OCI-LY7 (cell line): ENCODE measurements at regions not wholly inside any gene's neighbourhood (a gene's known extent, or its start where the extent isn't known, plus 50 kb on each side); places are given as distances from the start of the nearest gene placed in this dataset.

Experiments
- CTCF ChIP-seq: fragments of 200-600 bp; sonication (generic); conservative IDR thresholded peaks from 2 replicates; pipeline ENCODE4 v1.5.1; 2014; ENCODE audit warnings: mild to moderate bottlenecking, antibody characterized with exemption, low read length, moderate library complexity, mixed read lengths
- EZH2phosphoT487 ChIP-seq: fragments of 200-600 bp; sonication (generic); IDR thresholded peaks from 2 replicates; pipeline ENCODE4 v1.6.1; 2018; ENCODE audit warnings: low read depth, borderline replicate concordance, mild to moderate bottlenecking, mixed run types, antibody characterized with exemption, low read length, moderate library complexity, mixed read lengths

DNA sequence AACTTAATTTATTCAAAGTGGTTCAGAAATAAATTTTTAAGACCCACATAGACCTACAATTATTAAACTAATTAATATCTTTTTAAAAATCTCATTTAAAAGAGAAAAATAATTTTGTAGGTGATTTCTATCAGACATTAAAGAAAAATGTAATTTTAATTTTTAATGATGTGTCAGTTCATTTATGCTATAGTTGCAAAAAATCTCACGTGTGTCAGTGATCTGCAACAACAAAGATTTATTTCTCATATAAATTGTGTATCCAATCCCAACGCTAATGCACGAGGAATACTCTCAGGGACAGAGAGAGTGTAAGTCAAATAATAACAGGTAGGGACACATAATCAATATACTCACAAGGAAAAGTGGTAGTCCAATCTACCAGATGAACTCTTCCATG is 456.6 kb upstream of the CCDC54 start:
- TF ChIP-seq EZH2phosphoT487 (no peak), CTCF (no peak)
